ENCODE measurements at regions not wholly inside any gene's neighbourhood (a gene's known extent, or its start where the extent isn't known, plus 50 kb on each side); places are given as distances from the start of the nearest gene placed in this dataset.

DNA sequence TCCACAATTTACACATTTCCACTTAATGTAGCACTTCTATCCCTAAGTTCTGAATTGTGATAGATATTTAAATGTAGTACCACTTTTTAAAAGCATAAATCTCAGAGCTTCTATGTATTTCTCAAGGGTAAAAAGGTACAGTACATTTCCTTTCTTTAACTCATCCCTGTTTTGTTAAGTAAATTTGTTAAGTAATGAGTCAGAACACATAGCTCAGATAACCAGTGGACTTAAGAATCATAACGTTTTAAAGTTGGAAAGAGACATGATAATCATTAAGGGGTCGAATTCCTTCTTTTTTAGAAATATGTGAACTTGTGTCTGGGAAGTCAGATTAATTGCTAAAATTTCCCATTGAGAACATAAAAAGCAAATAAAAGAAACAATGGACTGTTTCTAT lies 810.2 kb upstream of the NUDT12 start:
- no peak for FAIRE-seq

DNA sequence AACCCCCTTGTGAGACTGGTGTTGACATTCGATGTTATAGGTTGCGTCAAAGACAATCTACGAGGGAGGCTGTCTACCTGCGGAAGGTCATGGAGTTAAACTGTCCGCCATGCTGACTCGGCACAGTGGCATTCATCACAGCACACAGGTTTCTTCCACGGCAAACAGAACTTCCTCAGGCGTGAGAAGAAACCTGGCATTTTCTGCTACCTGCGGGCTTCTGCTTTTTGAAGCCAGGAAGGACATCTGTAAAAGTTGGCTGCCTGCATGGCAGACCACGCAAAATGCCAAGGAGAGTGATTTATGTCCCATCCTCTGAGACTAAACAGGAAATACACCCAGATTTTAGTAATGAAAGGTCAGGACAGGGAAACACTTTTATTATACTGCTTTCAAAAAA lies 809.8 kb upstream of the NUDT12 start:
- TF ChIP-seq, protein P1, sequence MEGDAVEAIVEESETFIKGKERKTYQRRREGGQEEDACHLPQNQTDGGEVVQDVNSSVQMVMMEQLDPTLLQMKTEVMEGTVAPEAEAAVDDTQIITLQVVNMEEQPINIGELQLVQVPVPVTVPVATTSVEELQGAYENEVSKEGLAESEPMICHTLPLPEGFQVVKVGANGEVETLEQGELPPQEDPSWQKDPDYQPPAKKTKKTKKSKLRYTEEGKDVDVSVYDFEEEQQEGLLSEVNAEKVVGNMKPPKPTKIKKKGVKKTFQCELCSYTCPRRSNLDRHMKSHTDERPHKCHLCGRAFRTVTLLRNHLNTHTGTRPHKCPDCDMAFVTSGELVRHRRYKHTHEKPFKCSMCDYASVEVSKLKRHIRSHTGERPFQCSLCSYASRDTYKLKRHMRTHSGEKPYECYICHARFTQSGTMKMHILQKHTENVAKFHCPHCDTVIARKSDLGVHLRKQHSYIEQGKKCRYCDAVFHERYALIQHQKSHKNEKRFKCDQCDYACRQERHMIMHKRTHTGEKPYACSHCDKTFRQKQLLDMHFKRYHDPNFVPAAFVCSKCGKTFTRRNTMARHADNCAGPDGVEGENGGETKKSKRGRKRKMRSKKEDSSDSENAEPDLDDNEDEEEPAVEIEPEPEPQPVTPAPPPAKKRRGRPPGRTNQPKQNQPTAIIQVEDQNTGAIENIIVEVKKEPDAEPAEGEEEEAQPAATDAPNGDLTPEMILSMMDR (optimal IDR thresholded peaks at IDR 0.05 in 1 of 3, IDR thresholded peaks at IDR 0.05 in 1 of 3, conservative IDR thresholded peaks at IDR 0.05 in 1 of 3; ENCODE audit: extremely low read depth in 1 of 3, insufficient read depth in 2 of 3, low read length in 3 of 3), result no peak
- no peak for TF ChIP-seq EZH2 (IDR thresholded peaks at IDR 0.05; ENCODE audit: low read length)
- H3K27me3 ChIP-seq (ENCODE audit: control insufficient read depth, extremely low read depth, insufficient read depth, low read length), result no peaks in the 10 kb centered on the region
- no peak for DNase-seq (ENCODE audit: low read depth, low spot score)
- no peaks in the 10 kb centered on the region for H3K79me2 ChIP-seq (ENCODE audit: control insufficient read depth, insufficient read depth, low read length)
- no peak overlapping the region for H3K27ac ChIP-seq (ENCODE audit: control insufficient read depth, insufficient read depth, low read length)
- H3K4me1 ChIP-seq (ENCODE audit: control insufficient read depth, extremely low read depth, insufficient read depth, low read length), result no peaks in the 10 kb centered on the region
- no peaks in the 10 kb centered on the region for H4K20me1 ChIP-seq (ENCODE audit: control insufficient read depth, extremely low read depth, insufficient read depth, low read length)
- no peak overlapping the region for H3K4me3 ChIP-seq (ENCODE audit: control insufficient read depth in 2 of 3, extremely low read depth in 1 of 3, insufficient read depth in 2 of 3, low read depth in 1 of 3, low read length in 3 of 3)
- dilution Hi-C loops (cut with MboI; ENCODE audit: extremely low pct_ligation_motif_present, low sequenced_read_pairs), result no loop called here
- no peak overlapping the region for H2AFZ ChIP-seq (ENCODE audit: control insufficient read depth, low read length)
- no peak overlapping the region for H3K9ac ChIP-seq (ENCODE audit: control insufficient read depth, extremely low read depth, insufficient read depth, low read length)
- H3K36me3 ChIP-seq (ENCODE audit: control insufficient read depth in 2 of 2, extremely low read depth in 1 of 2, insufficient read depth in 2 of 2, low read length in 2 of 2), result no peaks in the 10 kb centered on the region
- no peaks in the 10 kb centered on the region for H3K9me1 ChIP-seq (ENCODE audit: control insufficient read depth, extremely low read depth, insufficient read depth, low read length)
- no peak for FAIRE-seq
- no peaks in the 10 kb centered on the region for H3K9me3 ChIP-seq (ENCODE audit: control insufficient read depth, low read depth, low read length)
- no peak overlapping the region for H3K4me2 ChIP-seq (ENCODE audit: control insufficient read depth, extremely low read depth, insufficient read depth, low read depth, low read length)

More for the DNA sequence above, 810.2 kb upstream of the NUDT12 start:
- Histone ChIP-seq H2AFZ (ENCODE audit: control insufficient read depth, low read length) (no peak overlapping the region), H3K9ac (ENCODE audit: control insufficient read depth, extremely low read depth, insufficient read depth, low read length) (no peak overlapping the region), H3K4me3 (ENCODE audit: control insufficient read depth in 2 of 3, extremely low read depth in 1 of 3, insufficient read depth in 2 of 3, low read depth in 1 of 3, low read length in 3 of 3) (no peak overlapping the region), H3K79me2 (ENCODE audit: control insufficient read depth, insufficient read depth, low read length) (no peaks in the 10 kb centered on the region), H3K4me2 (ENCODE audit: control insufficient read depth, extremely low read depth, insufficient read depth, low read depth, low read length) (no peak overlapping the region), H4K20me1 (ENCODE audit: control insufficient read depth, extremely low read depth, insufficient read depth, low read length) (no peaks in the 10 kb centered on the region), H3K9me3 (ENCODE audit: control insufficient read depth, low read depth, low read length) (no peaks in the 10 kb centered on the region), H3K27ac (ENCODE audit: control insufficient read depth, insufficient read depth, low read length) (no peak overlapping the region), H3K4me1 (ENCODE audit: control insufficient read depth, extremely low read depth, insufficient read depth, low read length) (no peaks in the 10 kb centered on the region), H3K36me3 (ENCODE audit: control insufficient read depth in 2 of 2, extremely low read depth in 1 of 2, insufficient read depth in 2 of 2, low read length in 2 of 2) (no peaks in the 10 kb centered on the region), H3K27me3 (ENCODE audit: control insufficient read depth, extremely low read depth, insufficient read depth, low read length) (no peaks in the 10 kb centered on the region), H3K9me1 (ENCODE audit: control insufficient read depth, extremely low read depth, insufficient read depth, low read length) (no peaks in the 10 kb centered on the region)
- TF ChIP-seq EZH2 (IDR thresholded peaks at IDR 0.05; ENCODE audit: low read length), result no peak
- TF ChIP-seq, protein P1 (optimal IDR thresholded peaks at IDR 0.05 in 1 of 3, IDR thresholded peaks at IDR 0.05 in 1 of 3, conservative IDR thresholded peaks at IDR 0.05 in 1 of 3; ENCODE audit: extremely low read depth in 1 of 3, insufficient read depth in 2 of 3, low read length in 3 of 3), result no peak
- no peak for DNase-seq (ENCODE audit: low read depth, low spot score)
- dilution Hi-C loops (cut with MboI; ENCODE audit: extremely low pct_ligation_motif_present, low sequenced_read_pairs), result no loop called here
